ENCODE measurements at regions not wholly inside any gene's neighbourhood (a gene's known extent, or its start where the extent isn't known, plus 50 kb on each side); places are given as distances from the start of the nearest gene placed in this dataset.
"Not testable (repeated sequence)": the region's sequence is repeated elsewhere in the genome, so short reads cannot be mapped to it uniquely, and the experiment has no call there.

DNA sequence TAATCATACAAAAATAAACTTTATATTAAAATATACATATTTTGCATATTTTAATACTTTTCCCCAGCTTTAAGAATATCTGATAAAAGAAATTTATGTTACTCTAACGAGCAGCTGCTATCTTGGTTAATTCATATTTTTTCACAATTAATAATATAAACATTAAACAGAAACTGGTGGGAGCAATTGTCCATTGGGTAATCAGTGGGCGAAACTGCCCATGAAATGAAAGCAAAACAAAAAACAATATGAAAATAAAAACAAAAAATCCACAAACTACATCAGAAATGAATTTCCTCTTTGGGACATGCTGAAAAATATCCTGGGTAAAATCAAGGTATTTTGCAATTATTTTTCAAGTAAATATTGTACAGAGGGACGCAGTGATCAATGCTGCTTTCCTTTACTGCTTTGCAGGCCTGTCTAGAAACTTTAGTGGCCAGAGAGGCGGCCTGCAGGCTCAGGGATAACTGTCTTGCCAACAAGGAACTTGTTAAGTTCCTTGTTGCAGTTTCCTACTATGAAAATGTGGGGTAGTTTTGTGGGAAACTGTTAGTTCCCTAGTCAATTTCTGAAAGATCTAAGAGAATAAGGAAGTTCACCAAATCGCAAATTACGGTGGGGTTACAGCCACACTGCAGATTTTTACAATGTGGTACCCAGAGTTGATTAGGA lies 309.0 kb upstream of the PLGLB2 start:
- not testable (repeated sequence) for TF ChIP-seq POLR2A (IDR thresholded peaks at IDR 0.05)
- TF ChIP-seq, protein P1, sequence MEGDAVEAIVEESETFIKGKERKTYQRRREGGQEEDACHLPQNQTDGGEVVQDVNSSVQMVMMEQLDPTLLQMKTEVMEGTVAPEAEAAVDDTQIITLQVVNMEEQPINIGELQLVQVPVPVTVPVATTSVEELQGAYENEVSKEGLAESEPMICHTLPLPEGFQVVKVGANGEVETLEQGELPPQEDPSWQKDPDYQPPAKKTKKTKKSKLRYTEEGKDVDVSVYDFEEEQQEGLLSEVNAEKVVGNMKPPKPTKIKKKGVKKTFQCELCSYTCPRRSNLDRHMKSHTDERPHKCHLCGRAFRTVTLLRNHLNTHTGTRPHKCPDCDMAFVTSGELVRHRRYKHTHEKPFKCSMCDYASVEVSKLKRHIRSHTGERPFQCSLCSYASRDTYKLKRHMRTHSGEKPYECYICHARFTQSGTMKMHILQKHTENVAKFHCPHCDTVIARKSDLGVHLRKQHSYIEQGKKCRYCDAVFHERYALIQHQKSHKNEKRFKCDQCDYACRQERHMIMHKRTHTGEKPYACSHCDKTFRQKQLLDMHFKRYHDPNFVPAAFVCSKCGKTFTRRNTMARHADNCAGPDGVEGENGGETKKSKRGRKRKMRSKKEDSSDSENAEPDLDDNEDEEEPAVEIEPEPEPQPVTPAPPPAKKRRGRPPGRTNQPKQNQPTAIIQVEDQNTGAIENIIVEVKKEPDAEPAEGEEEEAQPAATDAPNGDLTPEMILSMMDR (IDR thresholded peaks at IDR 0.05) = not testable (repeated sequence)
